HEK293T (cell line): ENCODE measurements at regions not wholly inside any gene's neighbourhood (a gene's known extent, or its start where the extent isn't known, plus 50 kb on each side); places are given as distances from the start of the nearest gene placed in this dataset.

Experiments used
- BHLHE40 ChIP-seq: fragments of 450-650 bp; IDR thresholded peaks from 2 replicates; pipeline ENCODE4 v1.6.1; 2016; ENCODE audit warnings: mild to moderate bottlenecking, moderate library complexity, borderline replicate concordance
- CTBP1 ChIP-seq: fragments of 450-650 bp; IDR thresholded peaks from 2 replicates; pipeline ENCODE4 v1.6.1; 2016; ENCODE audit warnings: borderline replicate concordance
- ELF4 ChIP-seq: fragments of 450-650 bp; IDR thresholded peaks from 2 replicates; pipeline ENCODE4 v1.6.1; 2017; ENCODE audit warnings: antibody characterized with exemption
- FOXA1 ChIP-seq: fragments of 450-650 bp; IDR thresholded peaks from 2 replicates; pipeline ENCODE4 v1.6.1; 2016; ENCODE audit warnings: mild to moderate bottlenecking
- HDGF ChIP-seq: fragments of 450-650 bp; IDR thresholded peaks from 2 replicates; pipeline ENCODE4 v1.6.1; 2017; ENCODE audit warnings: antibody characterized with exemption, borderline replicate concordance
- SP1 ChIP-seq: fragments of 450-650 bp; IDR thresholded peaks from 2 replicates; pipeline ENCODE4 v1.6.1; 2017

- TF ChIP-seq SP1 = no peak
- no peak for TF ChIP-seq FOXA1
- no peak for TF ChIP-seq CTBP1
- no peak for TF ChIP-seq ELF4
- no peak for TF ChIP-seq HDGF
- no peak for TF ChIP-seq BHLHE40
Observed at GRCh38 chr9:129552064-129552463, 68.8 kb downstream of the C9orf50 start.
